ENCODE measurements at regions not wholly inside any gene's neighbourhood (a gene's known extent, or its start where the extent isn't known, plus 50 kb on each side); places are given as distances from the start of the nearest gene placed in this dataset.

DNA sequence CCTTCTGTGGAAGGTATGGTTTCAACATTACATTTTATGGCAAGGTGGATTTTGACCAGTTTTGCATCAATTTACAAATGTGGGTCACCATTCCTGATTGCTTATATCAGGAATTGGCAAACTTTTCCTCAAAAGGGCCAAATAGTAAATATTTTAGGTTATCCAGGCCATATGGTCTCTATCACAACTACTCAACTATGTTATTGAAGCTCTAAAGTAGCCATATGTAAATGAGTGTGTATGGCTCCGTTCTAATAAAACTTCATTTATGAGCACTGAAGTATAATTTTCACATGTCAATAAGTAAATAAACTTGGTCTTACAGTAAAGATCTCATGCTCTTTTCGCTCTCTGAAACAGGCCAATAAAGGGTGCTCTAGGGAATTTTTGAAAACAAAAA is 362.7 kb upstream of the SASH1 start:
- Histone ChIP-seq H3K36me3 (ENCODE audit: insufficient read depth in 1 of 2, low read depth in 1 of 2) (no peaks in the 10 kb centered on the region), H3K27me3 (ENCODE audit: insufficient read depth in 3 of 3, low read length in 2 of 3) (no peaks in the 10 kb centered on the region), H3K4me1 (no peaks in the 10 kb centered on the region), H3K9me3 (no peaks in the 10 kb centered on the region), H3K4me3 (no peak overlapping the region), H3K27ac (no peak overlapping the region)
- no peak for ATAC-seq
- no peak for DNase-seq
- TF ChIP-seq, protein P1, sequence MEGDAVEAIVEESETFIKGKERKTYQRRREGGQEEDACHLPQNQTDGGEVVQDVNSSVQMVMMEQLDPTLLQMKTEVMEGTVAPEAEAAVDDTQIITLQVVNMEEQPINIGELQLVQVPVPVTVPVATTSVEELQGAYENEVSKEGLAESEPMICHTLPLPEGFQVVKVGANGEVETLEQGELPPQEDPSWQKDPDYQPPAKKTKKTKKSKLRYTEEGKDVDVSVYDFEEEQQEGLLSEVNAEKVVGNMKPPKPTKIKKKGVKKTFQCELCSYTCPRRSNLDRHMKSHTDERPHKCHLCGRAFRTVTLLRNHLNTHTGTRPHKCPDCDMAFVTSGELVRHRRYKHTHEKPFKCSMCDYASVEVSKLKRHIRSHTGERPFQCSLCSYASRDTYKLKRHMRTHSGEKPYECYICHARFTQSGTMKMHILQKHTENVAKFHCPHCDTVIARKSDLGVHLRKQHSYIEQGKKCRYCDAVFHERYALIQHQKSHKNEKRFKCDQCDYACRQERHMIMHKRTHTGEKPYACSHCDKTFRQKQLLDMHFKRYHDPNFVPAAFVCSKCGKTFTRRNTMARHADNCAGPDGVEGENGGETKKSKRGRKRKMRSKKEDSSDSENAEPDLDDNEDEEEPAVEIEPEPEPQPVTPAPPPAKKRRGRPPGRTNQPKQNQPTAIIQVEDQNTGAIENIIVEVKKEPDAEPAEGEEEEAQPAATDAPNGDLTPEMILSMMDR (IDR thresholded peaks at IDR 0.05), result no peak
- WGBS, 3 donors, result 91 to 95% (median 94%) methylated on average over 2 of the region's 2 CpGs
- intact Hi-C loops (cut with DNase I), result no loop called here

DNA sequence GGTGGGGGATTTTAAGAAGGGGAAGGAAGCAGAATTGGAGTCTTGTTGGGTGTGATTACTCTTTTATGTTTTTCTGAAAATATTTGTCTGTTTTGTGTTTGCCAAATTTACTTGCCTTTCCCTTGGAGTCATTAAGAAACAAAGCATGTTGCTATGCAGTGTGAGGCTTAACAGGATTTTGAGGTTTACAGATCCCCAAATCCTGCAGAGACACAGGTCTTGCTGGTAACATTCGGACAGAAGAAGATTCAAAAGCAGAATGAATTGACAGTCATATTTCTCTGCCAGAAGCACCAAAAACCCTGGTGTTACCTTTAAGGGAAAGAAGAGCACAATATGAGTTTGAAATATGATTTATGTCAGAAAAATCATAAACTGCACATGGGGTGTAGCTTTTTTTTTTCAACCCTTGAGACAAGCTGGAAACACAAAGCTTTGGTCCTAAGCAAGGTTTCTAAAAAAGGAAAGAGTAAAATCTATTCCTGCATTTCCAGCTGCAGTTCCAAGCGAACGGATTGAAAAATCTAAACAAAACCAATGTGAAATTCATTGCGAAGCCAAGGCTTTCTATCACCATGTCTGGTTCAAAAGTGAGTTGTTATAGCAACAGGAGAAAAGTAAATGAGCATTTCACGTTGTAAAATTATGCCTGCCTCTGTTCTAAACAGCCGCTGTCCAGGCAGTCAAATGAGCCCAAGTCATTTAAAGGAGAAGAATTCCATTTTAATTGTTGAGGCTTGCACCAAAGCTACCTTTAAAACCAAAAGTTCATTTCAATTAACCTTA is 358.9 kb upstream of the SASH1 start:
- Histone ChIP-seq H3K27me3 (ENCODE audit: insufficient read depth in 3 of 3, low read length in 2 of 3) (peaks cover 0 to 3% (median 0%) of the 10 kb centered on the region in 3 donors), H3K4me3 (no peak overlapping the region), H3K9me3 (no peaks in the 10 kb centered on the region), H3K27ac (no peak overlapping the region), H3K4me1 (no peaks in the 10 kb centered on the region), H3K36me3 (ENCODE audit: insufficient read depth in 1 of 2, low read depth in 1 of 2) (no peaks in the 10 kb centered on the region)
- no peak for ATAC-seq
- TF ChIP-seq, protein P1 (IDR thresholded peaks at IDR 0.05), result no peak
- DNase-seq, result no peak
- intact Hi-C loops (cut with DNase I), result no loop called here
- WGBS, 3 donors, result 22 to 43% (median 26%) methylated on average over 6 of the region's 6 CpGs

GRCh38 chr6:147986846-147987245 is 355.8 kb upstream of the SASH1 start:
- Histone ChIP-seq H3K27ac (no peak overlapping the region), H3K4me3 (no peak overlapping the region), H3K36me3 (ENCODE audit: insufficient read depth in 1 of 2, low read depth in 1 of 2) (no peaks in the 10 kb centered on the region), H3K9me3 (no peaks in the 10 kb centered on the region), H3K27me3 (ENCODE audit: insufficient read depth in 3 of 3, low read length in 2 of 3) (peaks cover 0 to 3% (median 0%) of the 10 kb centered on the region in 3 donors), H3K4me1 (no peaks in the 10 kb centered on the region)
- intact Hi-C loops (cut with DNase I), result no loop called here
- 48 to 51% (median 50%) methylated on average over 3 of the region's 3 CpGs for WGBS, 3 donors
- no peak for ATAC-seq
- TF ChIP-seq, protein P1 (IDR thresholded peaks at IDR 0.05), result no peak
- DNase-seq, result no peak

GRCh38 chr6:147990159-147990558 is 352.5 kb upstream of the SASH1 start:
- Histone ChIP-seq H3K4me1 (no peaks in the 10 kb centered on the region), H3K9me3 (no peaks in the 10 kb centered on the region), H3K36me3 (ENCODE audit: insufficient read depth in 1 of 2, low read depth in 1 of 2) (no peaks in the 10 kb centered on the region), H3K27ac (no peak overlapping the region), H3K27me3 (ENCODE audit: insufficient read depth in 3 of 3, low read length in 2 of 3) (peaks cover 0 to 3% (median 0%) of the 10 kb centered on the region in 3 donors), H3K4me3 (no peak overlapping the region)
- intact Hi-C loops (cut with DNase I), result no loop called here
- 60 to 90% (median 76%) methylated on average over 2 of the region's 2 CpGs for WGBS, 3 donors
- TF ChIP-seq, protein P1 (IDR thresholded peaks at IDR 0.05), result no peak
- DNase-seq, result no peak
- no peak for ATAC-seq

DNA sequence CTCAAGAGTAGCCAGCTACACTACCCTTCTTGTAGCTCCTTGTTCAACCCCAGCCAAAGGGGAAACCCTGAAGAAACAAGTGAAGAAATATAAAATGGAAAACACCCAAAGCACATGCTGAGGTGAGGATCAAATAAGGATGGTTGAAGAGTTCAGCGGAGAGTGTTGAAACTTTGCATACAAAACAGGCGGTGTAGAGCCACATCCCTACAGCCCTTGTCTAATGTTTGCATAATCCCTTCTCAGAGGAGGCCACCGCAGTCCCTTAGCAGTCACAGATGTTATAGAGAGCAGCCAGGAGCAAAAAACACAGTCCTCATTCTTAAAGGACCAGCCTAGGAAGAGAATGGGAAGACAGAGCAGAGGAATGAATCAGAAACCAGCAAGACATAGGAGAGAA is 350.7 kb upstream of the SASH1 start:
- Histone ChIP-seq H3K27me3 (ENCODE audit: insufficient read depth in 3 of 3, low read length in 2 of 3) (peaks cover 0 to 3% (median 0%) of the 10 kb centered on the region in 3 donors), H3K9me3 (no peaks in the 10 kb centered on the region), H3K36me3 (ENCODE audit: insufficient read depth in 1 of 2, low read depth in 1 of 2) (no peaks in the 10 kb centered on the region), H3K4me3 (no peak overlapping the region), H3K27ac (no peak overlapping the region), H3K4me1 (no peaks in the 10 kb centered on the region)
- intact Hi-C loops (cut with DNase I), result no loop called here
- TF ChIP-seq, protein P1 (IDR thresholded peaks at IDR 0.05), result no peak
- ATAC-seq (no peak), DNase-seq (no peak)
- 60 to 73% (median 63%) methylated on average over 3 of the region's 3 CpGs for WGBS, 3 donors
